ENCODE measurements at regions not wholly inside any gene's neighbourhood (a gene's known extent, or its start where the extent isn't known, plus 50 kb on each side); places are given as distances from the start of the nearest gene placed in this dataset.

GRCh38 chr6:125688138-125688537, 61.3 kb upstream of the HEY2 start:
- no peaks in the 10 kb centered on the region for H3K36me3 ChIP-seq (replicated peaks; ENCODE audit: low read depth, low read length)

DNA sequence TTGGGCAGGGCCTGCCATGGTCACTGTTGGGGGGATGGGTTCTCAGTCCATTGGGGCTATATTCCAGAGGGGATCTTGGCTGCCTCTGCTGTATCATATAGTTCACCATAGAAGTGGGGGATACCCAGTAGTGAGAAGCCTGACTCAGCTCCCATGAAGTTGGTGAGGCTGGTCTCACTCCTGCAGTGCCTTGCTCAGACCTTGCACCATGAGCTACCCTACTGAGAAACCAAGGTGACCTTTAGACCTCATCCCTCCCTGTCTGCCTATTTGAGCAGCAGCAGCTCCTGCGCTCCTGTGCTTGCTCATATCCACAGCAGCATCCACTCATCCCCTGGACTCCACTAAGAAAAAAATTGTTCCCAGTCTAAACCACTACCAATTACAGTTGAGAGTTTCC, 56.0 kb upstream of the HEY2 start:
- no peak overlapping the region for H3K27ac ChIP-seq (ENCODE audit: low read length)
- H3K9me3 ChIP-seq (ENCODE audit: insufficient read depth, low read length): no peaks in the 10 kb centered on the region
- no peaks in the 10 kb centered on the region for H3K27me3 ChIP-seq (ENCODE audit: low read depth, low read length)
- TF ChIP-seq EZH2phosphoT487 (IDR thresholded peaks at IDR 0.05; ENCODE audit: low read depth): no peak
- TF ChIP-seq, protein P1, sequence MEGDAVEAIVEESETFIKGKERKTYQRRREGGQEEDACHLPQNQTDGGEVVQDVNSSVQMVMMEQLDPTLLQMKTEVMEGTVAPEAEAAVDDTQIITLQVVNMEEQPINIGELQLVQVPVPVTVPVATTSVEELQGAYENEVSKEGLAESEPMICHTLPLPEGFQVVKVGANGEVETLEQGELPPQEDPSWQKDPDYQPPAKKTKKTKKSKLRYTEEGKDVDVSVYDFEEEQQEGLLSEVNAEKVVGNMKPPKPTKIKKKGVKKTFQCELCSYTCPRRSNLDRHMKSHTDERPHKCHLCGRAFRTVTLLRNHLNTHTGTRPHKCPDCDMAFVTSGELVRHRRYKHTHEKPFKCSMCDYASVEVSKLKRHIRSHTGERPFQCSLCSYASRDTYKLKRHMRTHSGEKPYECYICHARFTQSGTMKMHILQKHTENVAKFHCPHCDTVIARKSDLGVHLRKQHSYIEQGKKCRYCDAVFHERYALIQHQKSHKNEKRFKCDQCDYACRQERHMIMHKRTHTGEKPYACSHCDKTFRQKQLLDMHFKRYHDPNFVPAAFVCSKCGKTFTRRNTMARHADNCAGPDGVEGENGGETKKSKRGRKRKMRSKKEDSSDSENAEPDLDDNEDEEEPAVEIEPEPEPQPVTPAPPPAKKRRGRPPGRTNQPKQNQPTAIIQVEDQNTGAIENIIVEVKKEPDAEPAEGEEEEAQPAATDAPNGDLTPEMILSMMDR (IDR thresholded peaks at IDR 0.05; ENCODE audit: low read depth, low read length): no peak
- no peak overlapping the region for H3K4me3 ChIP-seq (ENCODE audit: low read length)
- H2AFZ ChIP-seq (ENCODE audit: low read depth, low read length): no peak overlapping the region
- H4K20me1 ChIP-seq (ENCODE audit: insufficient read depth, low read length): no peaks in the 10 kb centered on the region
- no peaks in the 10 kb centered on the region for H3K79me2 ChIP-seq (ENCODE audit: low read length)
- no peak overlapping the region for H3K4me2 ChIP-seq (ENCODE audit: low read length)
- no peak overlapping the region for H3K9ac ChIP-seq (ENCODE audit: low read length)
- no peaks in the 10 kb centered on the region for H3K36me3 ChIP-seq (replicated peaks; ENCODE audit: low read depth, low read length)
- no peaks in the 10 kb centered on the region; the same call in 1 of the 2 replicates for H3K4me1 ChIP-seq (ENCODE audit: low read length)

More at GRCh38 chr6:125688138-125688537, 61.3 kb upstream of the HEY2 start:
- H3K79me2 ChIP-seq (ENCODE audit: low read length): no peaks in the 10 kb centered on the region
- no peaks in the 10 kb centered on the region for H3K27me3 ChIP-seq (ENCODE audit: low read depth, low read length)
- H3K9me3 ChIP-seq (ENCODE audit: insufficient read depth, low read length): no peaks in the 10 kb centered on the region
- no peak overlapping the region for H3K4me2 ChIP-seq (ENCODE audit: low read length)
- TF ChIP-seq, protein P1 (IDR thresholded peaks at IDR 0.05; ENCODE audit: low read depth, low read length): no peak
- no peaks in the 10 kb centered on the region for H4K20me1 ChIP-seq (ENCODE audit: insufficient read depth, low read length)
- no peak overlapping the region for H3K27ac ChIP-seq (ENCODE audit: low read length)
- no peak overlapping the region for H2AFZ ChIP-seq (ENCODE audit: low read depth, low read length)
- H3K9ac ChIP-seq (ENCODE audit: low read length): no peak overlapping the region
- H3K4me3 ChIP-seq (ENCODE audit: low read length): no peak overlapping the region
- no peaks in the 10 kb centered on the region; the same call in 1 of the 2 replicates for H3K4me1 ChIP-seq (ENCODE audit: low read length)

GRCh38 chr6:125699591-125699990, 49.8 kb upstream of the HEY2 start:
- no peaks in the 10 kb centered on the region for H3K36me3 ChIP-seq (replicated peaks; ENCODE audit: low read depth, low read length)
- H3K4me2 ChIP-seq (ENCODE audit: low read length): no peak overlapping the region
- TF ChIP-seq, protein P1 (IDR thresholded peaks at IDR 0.05; ENCODE audit: low read depth, low read length): no peak
- TF ChIP-seq EZH2phosphoT487 (IDR thresholded peaks at IDR 0.05; ENCODE audit: low read depth): no peak

More at GRCh38 chr6:125699591-125699990, 49.8 kb upstream of the HEY2 start:
- Histone ChIP-seq H4K20me1 (ENCODE audit: insufficient read depth, low read length) (no peaks in the 10 kb centered on the region), H3K9ac (ENCODE audit: low read length) (no peak overlapping the region), H3K79me2 (ENCODE audit: low read length) (no peaks in the 10 kb centered on the region), H2AFZ (ENCODE audit: low read depth, low read length) (no peak overlapping the region), H3K4me1 (ENCODE audit: low read length) (no peaks in the 10 kb centered on the region), H3K27me3 (ENCODE audit: low read depth, low read length) (no peaks in the 10 kb centered on the region), H3K4me3 (ENCODE audit: low read length) (no peak overlapping the region), H3K27ac (ENCODE audit: low read length) (no peak overlapping the region), H3K9me3 (ENCODE audit: insufficient read depth, low read length) (no peaks in the 10 kb centered on the region)

All from OCI-LY3 (cell line).